Left lung (tissue), 4 donors: ENCODE measurements at regions not wholly inside any gene's neighbourhood (a gene's known extent, or its start where the extent isn't known, plus 50 kb on each side); places are given as distances from the start of the nearest gene placed in this dataset.
"Not testable (repeated sequence)": the region's sequence is repeated elsewhere in the genome, so short reads cannot be mapped to it uniquely, and the experiment has no call there.

ENCODE experiments used
- ATAC-seq: fragments of 200-7000 bp; cut with Tn5 transposase; one replicate; pipeline ENCODE4 v1.9.1; 2020; ENCODE audit warnings: moderate library complexity
- DNase-seq, 4 donors: peaks; one replicate each; pipeline ENCODE4 v3.0.0-alpha.2; 2013 to 2020
- H3K27ac ChIP-seq, 2 donors: fragments of 200-600 bp; sonication (generic) in 1 of 2; one replicate each; pipeline versions ENCODE4 v1.5.0 to v1.8.0; 2020 to 2021
- H3K27me3 ChIP-seq, 2 donors: fragments of 200-600 bp; sonication (generic) in 1 of 2; one replicate each; pipeline versions ENCODE4 v1.5.0 to v1.8.0; 2020 to 2021
- H3K36me3 ChIP-seq, 2 donors: fragments of 200-600 bp; sonication (generic) in 1 of 2; one replicate each; pipeline versions ENCODE4 v1.5.0 to v1.8.0; 2020 to 2021
- H3K4me1 ChIP-seq, 2 donors: fragments of 200-600 bp; one replicate each; pipeline ENCODE4 v1.8.0; 2021
- H3K4me3 ChIP-seq, 2 donors: fragments of 200-600 bp; sonication (generic) in 1 of 2; one replicate each; pipeline versions ENCODE4 v1.5.0 to v1.8.0; 2020 to 2021; ENCODE audit warnings: mild to moderate bottlenecking in 1 of 2
- H3K9me3 ChIP-seq, 2 donors: fragments of 200-600 bp; sonication (generic) in 1 of 2; one replicate each; pipeline versions ENCODE4 v1.5.0 to v1.8.0; 2020 to 2021
- intact Hi-C, 2 donors: fragments of 100-400 bp; cut with DNase I; formaldehyde crosslinking; loops; one replicate each; pipeline versions ENCODE4 v1.11.2 to v1.14.2; 2022
- TF ChIP-seq, protein P1 (sequence below), 2 donors: fragments of 200-600 bp; sonication (generic) in 1 of 2; IDR thresholded peaks; one replicate each; pipeline versions ENCODE4 v1.5.0 to v1.8.0; 2021; ENCODE audit warnings: antibody characterized with exemption in 2 of 2
- donor health status: DM: no; HTN: yes; CAD: no.
- donor health status: DM: no; HTN: no; CAD: no.

GRCh38 chr6:80603679-80604078 is 497.2 kb downstream of the BCKDHB start:
- H3K4me3 ChIP-seq = no peak overlapping the region
- TF ChIP-seq, protein P1, sequence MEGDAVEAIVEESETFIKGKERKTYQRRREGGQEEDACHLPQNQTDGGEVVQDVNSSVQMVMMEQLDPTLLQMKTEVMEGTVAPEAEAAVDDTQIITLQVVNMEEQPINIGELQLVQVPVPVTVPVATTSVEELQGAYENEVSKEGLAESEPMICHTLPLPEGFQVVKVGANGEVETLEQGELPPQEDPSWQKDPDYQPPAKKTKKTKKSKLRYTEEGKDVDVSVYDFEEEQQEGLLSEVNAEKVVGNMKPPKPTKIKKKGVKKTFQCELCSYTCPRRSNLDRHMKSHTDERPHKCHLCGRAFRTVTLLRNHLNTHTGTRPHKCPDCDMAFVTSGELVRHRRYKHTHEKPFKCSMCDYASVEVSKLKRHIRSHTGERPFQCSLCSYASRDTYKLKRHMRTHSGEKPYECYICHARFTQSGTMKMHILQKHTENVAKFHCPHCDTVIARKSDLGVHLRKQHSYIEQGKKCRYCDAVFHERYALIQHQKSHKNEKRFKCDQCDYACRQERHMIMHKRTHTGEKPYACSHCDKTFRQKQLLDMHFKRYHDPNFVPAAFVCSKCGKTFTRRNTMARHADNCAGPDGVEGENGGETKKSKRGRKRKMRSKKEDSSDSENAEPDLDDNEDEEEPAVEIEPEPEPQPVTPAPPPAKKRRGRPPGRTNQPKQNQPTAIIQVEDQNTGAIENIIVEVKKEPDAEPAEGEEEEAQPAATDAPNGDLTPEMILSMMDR (IDR thresholded peaks at IDR 0.05) = no peak
- intact Hi-C loops = no loop called here
- no peaks in the 10 kb centered on the region for H3K36me3 ChIP-seq
- H3K27me3 ChIP-seq = no peaks in the 10 kb centered on the region
- no peak overlapping the region for H3K27ac ChIP-seq
- H3K9me3 ChIP-seq = no peaks in the 10 kb centered on the region
- DNase-seq (no peak), ATAC-seq (no peak)
- peaks cover 0 to 6% of the 10 kb centered on the region in 2 donors for H3K4me1 ChIP-seq

DNA sequence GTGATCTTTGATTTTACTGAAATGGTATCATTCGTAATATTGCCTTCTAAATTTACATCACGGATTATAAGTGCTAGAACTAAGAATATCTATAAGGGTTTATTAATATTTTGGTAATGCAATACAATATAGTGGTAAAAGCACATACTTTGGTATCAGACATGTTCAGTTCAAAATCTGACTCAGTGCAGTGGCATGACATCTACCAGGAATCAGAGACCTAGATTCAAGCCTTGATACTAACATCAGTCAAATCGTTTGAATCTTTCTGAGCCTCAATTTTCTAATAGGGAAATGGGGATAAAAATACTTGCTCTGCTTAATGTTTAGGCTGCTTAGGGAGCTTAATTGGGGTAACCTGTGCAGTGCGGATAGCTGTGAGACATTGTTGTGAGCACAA is 488.0 kb downstream of the BCKDHB start:
- Histone ChIP-seq H3K36me3 (no peaks in the 10 kb centered on the region), H3K4me3 (no peak overlapping the region), H3K27ac (no peak overlapping the region), H3K27me3 (no peaks in the 10 kb centered on the region), H3K9me3 (no peaks in the 10 kb centered on the region), H3K4me1 (no peaks in the 10 kb centered on the region)
- intact Hi-C loops = no loop called here
- TF ChIP-seq, protein P1 (IDR thresholded peaks at IDR 0.05) = no peak
- ATAC-seq (no peak), DNase-seq (no peak)

- Histone ChIP-seq H3K27me3 (no peaks in the 10 kb centered on the region), H3K27ac (no peak overlapping the region), H3K36me3 (no peaks in the 10 kb centered on the region), H3K4me1 (no peaks in the 10 kb centered on the region), H3K9me3 (peaks cover 0 to 4% of the 10 kb centered on the region in 2 donors), H3K4me3 (no peak overlapping the region)
- no peak for ATAC-seq
- TF ChIP-seq, protein P1 (IDR thresholded peaks at IDR 0.05) = no peak
- intact Hi-C loops = no loop called here
- peak in 2 of 4 donors; percentile 63 to 69 for DNase-seq
These were observed 486.0 kb downstream of the BCKDHB start for GRCh38 chr6:80592436-80592835.

- intact Hi-C loops = no loop called here
- ATAC-seq = no peak
- H3K36me3 ChIP-seq = no peaks in the 10 kb centered on the region
These were observed 479.8 kb downstream of the BCKDHB start for GRCh38 chr6:80586242-80586641.

GRCh38 chr6:80579391-80580023 is 473.0 kb downstream of the BCKDHB start:
- TF ChIP-seq, protein P1 (IDR thresholded peaks at IDR 0.05) = no peak
- no peak overlapping the region for H3K4me3 ChIP-seq
- no peak overlapping the region for H3K27ac ChIP-seq
- ATAC-seq = no peak
- H3K4me1 ChIP-seq = no peaks in the 10 kb centered on the region
- intact Hi-C loops = no loop called here
- H3K9me3 ChIP-seq = no peaks in the 10 kb centered on the region
- H3K36me3 ChIP-seq = no peaks in the 10 kb centered on the region
- no peaks in the 10 kb centered on the region for H3K27me3 ChIP-seq
- DNase-seq = no peak

More at GRCh38 chr6:80586242-80586641, 479.8 kb downstream of the BCKDHB start:
- no peaks in the 10 kb centered on the region for H3K27me3 ChIP-seq
- no peak overlapping the region for H3K27ac ChIP-seq
- H3K4me3 ChIP-seq = no peak overlapping the region
- DNase-seq = peak in 1 of 4 donors; percentile 5
- H3K4me1 ChIP-seq = no peaks in the 10 kb centered on the region
- TF ChIP-seq, protein P1 (IDR thresholded peaks at IDR 0.05) = no peak
- peaks cover 0 to 24% of the 10 kb centered on the region in 2 donors for H3K9me3 ChIP-seq

DNA sequence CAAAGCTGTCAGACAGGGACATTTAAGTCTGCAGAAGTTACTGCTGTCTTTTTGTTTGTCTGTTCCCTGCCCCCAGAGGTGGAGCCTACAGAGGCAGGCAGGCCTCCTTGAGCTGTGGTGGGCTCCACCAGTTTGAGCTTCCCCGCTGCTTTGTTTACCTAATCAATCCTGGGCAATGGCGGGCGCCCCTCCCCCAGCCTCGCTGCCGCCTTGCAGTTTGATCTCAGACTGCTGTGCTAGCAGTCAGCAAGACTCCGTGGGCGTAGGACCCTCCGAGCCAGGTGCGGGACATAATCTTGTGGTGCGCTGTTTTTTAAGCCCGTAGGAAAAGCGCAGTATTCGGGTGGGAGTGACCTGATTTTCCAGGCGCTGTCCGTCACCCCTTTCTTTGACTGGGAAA is 466.8 kb downstream of the BCKDHB start:
- H3K4me3 ChIP-seq, intact Hi-C loops, ATAC-seq, DNase-seq, H3K4me1 ChIP-seq, H3K27me3 ChIP-seq, H3K27ac ChIP-seq, H3K9me3 ChIP-seq, H3K36me3 ChIP-seq: not testable (repeated sequence)
